ENCODE measurements at regions not wholly inside any gene's neighbourhood (a gene's known extent, or its start where the extent isn't known, plus 50 kb on each side); places are given as distances from the start of the nearest gene placed in this dataset.

GRCh38 chr2:144747571-144747970 is 227.7 kb upstream of the ZEB2 start:
- Histone ChIP-seq H3K27me3 (ENCODE audit: insufficient read depth, low read length) (no peaks in the 10 kb centered on the region), H3K9me3 (ENCODE audit: control insufficient read depth in 1 of 2, insufficient read depth in 1 of 2, low read depth in 1 of 2, low read length in 2 of 2) (peaks cover 0 to 7% of the 10 kb centered on the region in 2 experiments; a peak in 2 of 4 replicates), H3K36me3 (ENCODE audit: control insufficient read depth in 1 of 2, insufficient read depth in 2 of 2, low read length in 2 of 2) (0 out of 4 replicates have a peak, but pooled peaks cover 0 to 2% of the 10 kb centered on the region in 2 experiments), H3K4me3 (replicated peaks in 1 of 2; ENCODE audit: low read depth in 1 of 2, low read length in 2 of 2) (no peak overlapping the region), H3K79me2 (ENCODE audit: insufficient read depth, low read length) (no peaks in the 10 kb centered on the region), H3K4me1 (ENCODE audit: control insufficient read depth in 1 of 2, insufficient read depth in 2 of 2, low read length in 2 of 2) (no peaks in the 10 kb centered on the region), H3K4me2 (ENCODE audit: low read length) (no peak overlapping the region), H2AFZ (ENCODE audit: low read depth, low read length, poor library complexity, severe bottlenecking) (no peak overlapping the region), H3K9me2 (ENCODE audit: insufficient read depth) (no peaks in the 10 kb centered on the region), H3K9ac (ENCODE audit: low read length) (no peak overlapping the region), H3K27ac (ENCODE audit: low read depth, low read length) (no peak overlapping the region), H4K20me1 (ENCODE audit: insufficient read depth) (no peaks in the 10 kb centered on the region)
- ChIA-PET CTCF (no interaction called here), POLR2A (no interaction called here), RAD21 (ENCODE audit: low non-redundant PET in 1 of 2, low total read pairs in 2 of 2, uncharacterized antibody in 2 of 2, unreplicated experiment in 2 of 2) (no interaction called here)
- DNase-seq (ENCODE audit: low read depth, low spot score) (no peak), ATAC-seq (no peak)
- no peak for TF ChIP-seq CTCF (IDR thresholded peaks at IDR 0.05 in 2 of 3, conservative IDR thresholded peaks at IDR 0.05 in 1 of 3; ENCODE audit: borderline replicate concordance in 1 of 3, insufficient read depth in 1 of 3, low read depth in 2 of 3, low read length in 2 of 3)
- TF ChIP-seq CBX3 (IDR thresholded peaks at IDR 0.05; ENCODE audit: low read depth): no peak
- no peak for TF ChIP-seq RAD21 (IDR thresholded peaks at IDR 0.05; ENCODE audit: low read depth)
- TF ChIP-seq, protein P1, sequence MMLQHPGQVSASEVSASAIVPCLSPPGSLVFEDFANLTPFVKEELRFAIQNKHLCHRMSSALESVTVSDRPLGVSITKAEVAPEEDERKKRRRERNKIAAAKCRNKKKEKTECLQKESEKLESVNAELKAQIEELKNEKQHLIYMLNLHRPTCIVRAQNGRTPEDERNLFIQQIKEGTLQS (IDR thresholded peaks at IDR 0.05): no peak
- TF ChIP-seq FOSL1 (IDR thresholded peaks at IDR 0.05; ENCODE audit: low read depth): no peak
- no peak for TF ChIP-seq ZBTB33 (IDR thresholded peaks at IDR 0.05; ENCODE audit: extremely low read depth, insufficient replicate concordance, low read length)
- TF ChIP-seq MAX (IDR thresholded peaks at IDR 0.05): no peak
- TF ChIP-seq EZH2phosphoT487 (IDR thresholded peaks at IDR 0.05; ENCODE audit: borderline replicate concordance): no peak
- no peak for TF ChIP-seq EZH2 (IDR thresholded peaks at IDR 0.05)
- TF ChIP-seq POLR2A (IDR thresholded peaks at IDR 0.05; ENCODE audit: borderline replicate concordance, extremely low read depth, insufficient read depth, insufficient read length): no peak
- no peak for TF ChIP-seq JUND (IDR thresholded peaks at IDR 0.05)
- TF ChIP-seq SIN3A (IDR thresholded peaks at IDR 0.05; ENCODE audit: low read depth): no peak
- TF ChIP-seq EGR1 (IDR thresholded peaks at IDR 0.05; ENCODE audit: low read depth): no peak
- no TSS peak for BruUV-seq (replicated peaks)
- intact Hi-C loops (cut with micrococcal nuclease): no loop called here
